A673 (cell line): ENCODE measurements at regions not wholly inside any gene's neighbourhood (a gene's known extent, or its start where the extent isn't known, plus 50 kb on each side); places are given as distances from the start of the nearest gene placed in this dataset.

Source experiments
- BruUV-seq: library from RNA; stranded (reverse); fragments of 400-500 nt; replicated peaks from 2 replicates; lab custom pipeline; 2021; lab: Mats Ljungman, UMichigan
- CTCF ChIA-PET: fragments of 300-600 bp; sonication (Branson Sonifier 250); formaldehyde crosslinking; loops from one replicate; lab custom pipeline; 2022; ENCODE audit warnings: antibody characterized with exemption; lab: Charles Lee
- POLR2A ChIA-PET: fragments of 300-600 bp; sonication (Branson Sonifier 250); formaldehyde crosslinking; loops from one replicate; lab custom pipeline; 2022; ENCODE audit warnings: antibody characterized with exemption; ENCODE audit not compliant: low non-redundant PET; lab: Charles Lee
- DNase-seq: peaks from one replicate; pipeline ENCODE4 v3.0.0-alpha.2; 2015; ENCODE audit warnings: low spot score
- H3K27ac ChIP-seq: fragments of 200-600 bp; sonication (generic); 2 replicates; pipeline ENCODE4 v1.5.1; 2016; ENCODE audit warnings: mixed run types, low read depth, mild to moderate bottlenecking, mixed read lengths, antibody characterized with exemption, low read length; ENCODE audit not compliant: poor library complexity, severe bottlenecking
- H3K27me3 ChIP-seq: fragments of 200-600 bp; sonication (generic); replicated peaks from 2 replicates; pipeline ENCODE4 v1.6.1; 2017; ENCODE audit warnings: mixed run types, low read depth, mild to moderate bottlenecking, mixed read lengths, antibody characterized with exemption, low read length; ENCODE audit not compliant: insufficient read depth, poor library complexity
- H3K36me3 ChIP-seq: fragments of 200-600 bp; sonication (generic); 2 replicates; pipeline ENCODE4 v1.6.1; 2016; ENCODE audit warnings: mixed run types, mild to moderate bottlenecking, mixed read lengths, antibody characterized with exemption, low read length; ENCODE audit not compliant: insufficient read depth, poor library complexity, severe bottlenecking
- H3K4me1 ChIP-seq: fragments of 200-600 bp; sonication (generic); 2 replicates; pipeline ENCODE4 v1.6.1; 2017; ENCODE audit warnings: mixed run types, mild to moderate bottlenecking, mixed read lengths, antibody characterized with exemption, low read length; ENCODE audit not compliant: insufficient read depth, poor library complexity, severe bottlenecking
- H3K4me3 ChIP-seq: fragments of 200-600 bp; sonication (generic); 2 replicates; pipeline ENCODE4 v1.5.1; 2016; ENCODE audit warnings: low read depth, mixed run types, mild to moderate bottlenecking, mixed read lengths, low read length; ENCODE audit not compliant: poor library complexity, severe bottlenecking
- H3K9me3 ChIP-seq: fragments of 200-600 bp; sonication (generic); 2 replicates; pipeline ENCODE4 v1.6.1; 2016; ENCODE audit warnings: mixed run types, low read depth, mild to moderate bottlenecking, mixed read lengths, antibody characterized with exemption, low read length; ENCODE audit not compliant: poor library complexity, severe bottlenecking
- EZH2 ChIP-seq: fragments of 200-600 bp; sonication (generic); IDR thresholded peaks from 2 replicates; pipeline ENCODE4 v1.6.1; 2017; ENCODE audit warnings: borderline replicate concordance, low read depth, mild to moderate bottlenecking, mixed read lengths, antibody characterized with exemption, low read length; ENCODE audit not compliant: poor library complexity, severe bottlenecking
- intact Hi-C: fragments of 100-400 bp; cut with micrococcal nuclease; formaldehyde crosslinking; loops from one replicate; pipeline ENCODE4 v1.10.0; 2022; ENCODE audit not compliant: unreplicated experiment
- TF ChIP-seq, protein P1 (sequence below): fragments of 300-800, 200-600 bp; sonication (generic); conservative IDR thresholded peaks from 2 replicates; pipeline ENCODE4 v1.5.1; 2017; ENCODE audit warnings: low read depth, mild to moderate bottlenecking, antibody characterized with exemption, low read length, moderate library complexity, mixed read lengths

DNA sequence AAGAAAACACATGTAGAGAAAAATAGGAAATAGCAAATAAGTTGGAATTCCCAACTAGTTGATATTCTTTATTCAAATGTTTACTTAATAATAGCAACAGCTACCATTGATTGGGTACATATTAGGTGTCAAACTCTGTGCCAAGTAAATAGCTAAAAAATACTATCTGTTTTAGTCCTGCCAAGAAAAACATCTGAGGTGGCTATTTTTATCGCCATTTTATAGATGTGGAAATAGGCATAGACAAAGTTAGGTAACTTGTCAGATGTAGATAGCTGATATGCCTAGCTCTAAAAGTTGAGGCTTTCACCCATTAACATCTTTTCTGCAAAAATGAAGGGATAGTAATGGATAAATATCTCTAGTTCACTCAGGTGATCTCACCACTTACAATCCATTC is 549.2 kb upstream of the ID4 start:
- BruUV-seq = no TSS peak
- Histone ChIP-seq H3K9me3 (no peaks in the 10 kb centered on the region), H3K27ac (no peak overlapping the region), H3K27me3 (peaks cover 3% of the 10 kb centered on the region), H3K4me1 (no peaks in the 10 kb centered on the region), H3K36me3 (no peaks in the 10 kb centered on the region), H3K4me3 (no peak overlapping the region)
- POLR2A ChIA-PET = no interaction called here
- no peak for TF ChIP-seq EZH2
- TF ChIP-seq, protein P1, sequence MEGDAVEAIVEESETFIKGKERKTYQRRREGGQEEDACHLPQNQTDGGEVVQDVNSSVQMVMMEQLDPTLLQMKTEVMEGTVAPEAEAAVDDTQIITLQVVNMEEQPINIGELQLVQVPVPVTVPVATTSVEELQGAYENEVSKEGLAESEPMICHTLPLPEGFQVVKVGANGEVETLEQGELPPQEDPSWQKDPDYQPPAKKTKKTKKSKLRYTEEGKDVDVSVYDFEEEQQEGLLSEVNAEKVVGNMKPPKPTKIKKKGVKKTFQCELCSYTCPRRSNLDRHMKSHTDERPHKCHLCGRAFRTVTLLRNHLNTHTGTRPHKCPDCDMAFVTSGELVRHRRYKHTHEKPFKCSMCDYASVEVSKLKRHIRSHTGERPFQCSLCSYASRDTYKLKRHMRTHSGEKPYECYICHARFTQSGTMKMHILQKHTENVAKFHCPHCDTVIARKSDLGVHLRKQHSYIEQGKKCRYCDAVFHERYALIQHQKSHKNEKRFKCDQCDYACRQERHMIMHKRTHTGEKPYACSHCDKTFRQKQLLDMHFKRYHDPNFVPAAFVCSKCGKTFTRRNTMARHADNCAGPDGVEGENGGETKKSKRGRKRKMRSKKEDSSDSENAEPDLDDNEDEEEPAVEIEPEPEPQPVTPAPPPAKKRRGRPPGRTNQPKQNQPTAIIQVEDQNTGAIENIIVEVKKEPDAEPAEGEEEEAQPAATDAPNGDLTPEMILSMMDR = no peak
- DNase-seq = no peak
- CTCF ChIA-PET = no interaction called here
- intact Hi-C loops = no loop called here

DNA sequence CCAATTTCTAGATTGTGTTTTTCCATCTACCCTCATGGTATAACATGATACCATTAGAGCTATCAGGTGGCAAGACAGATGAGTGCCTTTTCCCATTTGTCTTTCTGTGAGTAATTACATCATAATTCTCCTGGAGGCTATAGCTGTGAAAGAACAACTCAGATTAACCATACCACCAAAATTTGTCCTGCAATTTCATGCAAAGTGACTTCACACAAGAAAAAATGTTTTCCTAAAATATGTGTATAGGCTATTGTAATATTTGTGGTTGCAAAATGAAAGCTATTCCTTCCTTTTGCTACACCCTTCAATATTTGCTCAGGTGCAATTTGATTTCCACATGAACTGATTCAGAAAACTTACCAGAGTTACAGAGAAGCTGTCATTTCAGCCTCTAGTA is 547.7 kb upstream of the ID4 start:
- H3K4me1 ChIP-seq = no peaks in the 10 kb centered on the region
- no TSS peak for BruUV-seq
- H3K4me3 ChIP-seq = no peak overlapping the region
- no peak for DNase-seq
- H3K36me3 ChIP-seq = no peaks in the 10 kb centered on the region
- TF ChIP-seq, protein P1 = no peak
- no peak for TF ChIP-seq EZH2
- intact Hi-C loops = no loop called here
- ChIA-PET POLR2A (no interaction called here), CTCF (no interaction called here)
- H3K27ac ChIP-seq = no peak overlapping the region
- H3K9me3 ChIP-seq = no peaks in the 10 kb centered on the region
- H3K27me3 ChIP-seq = no peaks in the 10 kb centered on the region

- ChIA-PET POLR2A (no interaction called here), CTCF (interaction anchor here (0.7 kb wide), 1 partner anchor 154 kb away, joined by 3 read pairs; no protein-coding TSS in a partner anchor)
- Histone ChIP-seq H3K9me3 (no peaks in the 10 kb centered on the region), H3K4me1 (peaks cover 5% of the 10 kb centered on the region), H3K4me3 (no peak overlapping the region), H3K36me3 (no peaks in the 10 kb centered on the region), H3K27ac (no peak overlapping the region), H3K27me3 (no peaks in the 10 kb centered on the region)
- DNase-seq = no peak
- intact Hi-C loops = no loop called here
- BruUV-seq = no TSS peak
- TF ChIP-seq EZH2 = no peak
- TF ChIP-seq, protein P1 = no peak
Observed at GRCh38 chr6:19297880-19298279, 539.3 kb upstream of the ID4 start.
